ENCODE measurements at regions not wholly inside any gene's neighbourhood (a gene's known extent, or its start where the extent isn't known, plus 50 kb on each side); places are given as distances from the start of the nearest gene placed in this dataset.

DNA sequence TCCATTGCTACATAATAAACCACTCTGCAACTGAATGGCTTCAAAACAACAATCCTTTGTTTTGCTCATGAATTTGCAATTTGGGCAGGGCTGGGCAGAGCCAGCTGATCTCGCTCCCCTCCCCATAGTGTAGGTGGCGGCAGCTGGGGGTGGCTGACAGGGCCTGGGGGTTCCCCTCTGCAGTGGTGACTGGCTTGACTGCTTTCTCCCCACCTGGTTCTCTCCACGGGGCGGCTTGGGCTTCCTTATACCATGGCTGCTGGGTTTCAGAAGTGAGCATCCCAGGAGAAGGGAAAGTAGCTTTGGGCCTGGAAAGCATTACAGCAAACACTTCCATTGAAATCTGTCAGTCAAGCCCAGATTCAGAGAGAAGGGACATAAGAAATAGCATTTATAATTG is 129.7 kb upstream of the ZBTB40 start:
- TF ChIP-seq, protein P1, sequence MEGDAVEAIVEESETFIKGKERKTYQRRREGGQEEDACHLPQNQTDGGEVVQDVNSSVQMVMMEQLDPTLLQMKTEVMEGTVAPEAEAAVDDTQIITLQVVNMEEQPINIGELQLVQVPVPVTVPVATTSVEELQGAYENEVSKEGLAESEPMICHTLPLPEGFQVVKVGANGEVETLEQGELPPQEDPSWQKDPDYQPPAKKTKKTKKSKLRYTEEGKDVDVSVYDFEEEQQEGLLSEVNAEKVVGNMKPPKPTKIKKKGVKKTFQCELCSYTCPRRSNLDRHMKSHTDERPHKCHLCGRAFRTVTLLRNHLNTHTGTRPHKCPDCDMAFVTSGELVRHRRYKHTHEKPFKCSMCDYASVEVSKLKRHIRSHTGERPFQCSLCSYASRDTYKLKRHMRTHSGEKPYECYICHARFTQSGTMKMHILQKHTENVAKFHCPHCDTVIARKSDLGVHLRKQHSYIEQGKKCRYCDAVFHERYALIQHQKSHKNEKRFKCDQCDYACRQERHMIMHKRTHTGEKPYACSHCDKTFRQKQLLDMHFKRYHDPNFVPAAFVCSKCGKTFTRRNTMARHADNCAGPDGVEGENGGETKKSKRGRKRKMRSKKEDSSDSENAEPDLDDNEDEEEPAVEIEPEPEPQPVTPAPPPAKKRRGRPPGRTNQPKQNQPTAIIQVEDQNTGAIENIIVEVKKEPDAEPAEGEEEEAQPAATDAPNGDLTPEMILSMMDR (conservative IDR thresholded peaks at IDR 0.05; ENCODE audit: low read depth, low read length): no peak
- DNase-seq (ENCODE audit: low read depth): no peak

DNA sequence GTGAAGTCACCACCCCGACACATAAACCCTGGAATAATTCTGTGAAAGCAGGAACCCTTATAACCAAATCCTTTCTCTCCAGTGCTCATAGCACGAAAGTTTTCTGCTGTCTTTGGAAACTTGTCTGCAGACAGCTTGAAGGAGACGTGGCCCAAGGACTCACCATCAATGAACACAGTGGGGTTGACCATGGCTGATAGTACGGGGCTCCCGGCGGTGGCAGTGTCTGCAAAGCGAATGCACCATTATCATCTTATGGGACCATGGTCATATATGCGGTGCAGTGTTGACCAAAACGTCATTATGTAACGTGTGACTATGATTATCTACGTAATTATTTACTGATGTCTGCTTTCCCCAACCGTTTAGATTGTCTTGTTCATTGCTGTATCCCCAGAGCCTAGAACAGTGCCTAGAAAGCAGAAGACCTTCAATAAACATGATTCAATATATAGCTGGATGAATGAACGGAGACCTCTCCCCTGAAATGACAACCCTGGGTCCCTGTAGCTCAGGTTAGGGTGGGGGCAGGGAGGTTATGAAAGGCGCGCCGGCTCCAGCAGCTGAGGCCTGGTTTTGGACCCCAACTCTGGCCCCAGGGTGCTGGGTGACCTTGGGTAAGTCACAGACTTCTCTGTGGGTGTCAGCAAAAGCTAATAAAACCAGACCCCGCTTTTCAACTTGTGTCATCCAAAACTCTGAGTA is 128.4 kb upstream of the ZBTB40 start:
- H3K4me3 ChIP-seq (ENCODE audit: low read depth, low read length): no peak overlapping the region
- DNase-seq (ENCODE audit: low read depth): no peak
- TF ChIP-seq, protein P1 (conservative IDR thresholded peaks at IDR 0.05; ENCODE audit: low read depth, low read length): no peak

More for the DNA sequence above, 129.7 kb upstream of the ZBTB40 start:
- no peak overlapping the region for H3K4me3 ChIP-seq (ENCODE audit: low read depth, low read length)

DNA sequence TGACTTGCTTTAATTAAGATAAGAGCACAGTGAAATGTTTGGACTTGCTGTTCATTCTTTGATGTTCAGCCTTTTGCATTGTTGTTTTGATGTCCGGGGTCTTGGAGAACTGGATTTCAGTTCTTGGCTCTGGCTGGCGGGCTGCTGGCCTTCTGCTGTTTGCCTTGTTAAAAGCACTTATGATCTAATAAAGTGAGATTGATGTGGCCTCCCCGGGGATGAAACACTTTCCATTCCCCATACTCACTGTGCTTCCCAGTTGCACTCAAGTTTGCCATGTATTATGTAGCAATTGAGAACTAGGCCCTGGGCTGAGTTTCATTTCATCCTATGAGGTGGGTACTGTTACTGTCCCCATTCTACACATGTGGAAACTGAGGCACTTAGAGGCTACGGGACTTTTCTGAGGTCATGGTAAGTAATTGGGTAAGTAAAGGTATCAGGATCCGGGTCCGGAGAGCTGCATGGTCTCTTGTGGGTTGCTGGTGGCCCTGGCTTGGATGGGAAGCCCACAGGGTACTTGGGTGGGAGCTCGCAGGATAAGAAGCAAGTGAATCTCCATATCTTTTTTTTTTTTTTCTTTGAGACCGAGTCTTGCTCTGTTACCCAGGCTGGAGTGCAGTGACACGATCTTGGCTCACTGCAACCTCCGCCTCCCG is 127.7 kb upstream of the ZBTB40 start:
- DNase-seq (ENCODE audit: low read depth): no peak

DNA sequence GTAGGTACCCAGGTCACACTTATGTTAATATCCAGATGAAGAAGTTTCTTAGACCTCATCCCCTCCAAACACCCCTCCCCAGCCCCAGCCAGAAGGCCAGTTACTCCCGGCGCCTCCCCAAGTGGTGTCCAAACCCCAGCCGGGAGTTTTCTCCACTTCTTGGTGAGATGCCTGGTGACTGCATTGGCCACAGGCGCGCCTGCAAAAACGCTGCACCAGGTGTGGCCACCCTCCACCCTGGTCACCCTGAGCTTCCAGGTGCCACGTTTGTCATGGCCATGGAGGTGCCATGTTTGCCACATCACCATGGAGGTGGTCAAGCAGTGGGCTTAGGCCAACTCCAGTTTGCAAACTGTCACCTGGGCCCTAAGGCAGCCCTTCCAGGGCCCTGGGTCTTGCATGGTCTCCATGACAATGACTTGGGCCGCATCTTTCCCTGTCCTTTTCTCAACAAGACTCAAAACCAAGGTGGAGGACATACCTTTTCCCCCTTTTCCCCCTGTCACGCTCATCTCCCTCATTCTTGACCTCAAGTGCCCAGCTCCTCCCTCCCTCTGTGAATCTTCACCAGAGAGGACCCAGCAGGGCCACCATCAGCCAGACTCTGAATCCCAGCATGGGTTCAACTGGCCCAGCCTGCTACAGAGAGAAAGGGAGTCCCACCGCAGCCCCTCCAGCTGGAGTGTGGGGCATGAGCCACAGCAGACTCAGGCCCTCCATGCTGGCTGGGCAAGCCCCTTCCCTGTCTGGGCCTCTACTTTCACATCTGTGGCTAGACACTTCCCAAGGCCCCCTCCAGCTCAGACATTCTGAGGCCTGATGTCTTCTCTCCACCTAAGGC is 125.9 kb upstream of the ZBTB40 start:
- H3K4me3 ChIP-seq (ENCODE audit: low read depth, low read length): no peak overlapping the region
- TF ChIP-seq, protein P1 (conservative IDR thresholded peaks at IDR 0.05; ENCODE audit: low read depth, low read length): no peak
- DNase-seq (ENCODE audit: low read depth): no peak

More for the DNA sequence above, 127.7 kb upstream of the ZBTB40 start:
- TF ChIP-seq, protein P1 (conservative IDR thresholded peaks at IDR 0.05; ENCODE audit: low read depth, low read length): no peak
- no peak overlapping the region for H3K4me3 ChIP-seq (ENCODE audit: low read depth, low read length)

DNA sequence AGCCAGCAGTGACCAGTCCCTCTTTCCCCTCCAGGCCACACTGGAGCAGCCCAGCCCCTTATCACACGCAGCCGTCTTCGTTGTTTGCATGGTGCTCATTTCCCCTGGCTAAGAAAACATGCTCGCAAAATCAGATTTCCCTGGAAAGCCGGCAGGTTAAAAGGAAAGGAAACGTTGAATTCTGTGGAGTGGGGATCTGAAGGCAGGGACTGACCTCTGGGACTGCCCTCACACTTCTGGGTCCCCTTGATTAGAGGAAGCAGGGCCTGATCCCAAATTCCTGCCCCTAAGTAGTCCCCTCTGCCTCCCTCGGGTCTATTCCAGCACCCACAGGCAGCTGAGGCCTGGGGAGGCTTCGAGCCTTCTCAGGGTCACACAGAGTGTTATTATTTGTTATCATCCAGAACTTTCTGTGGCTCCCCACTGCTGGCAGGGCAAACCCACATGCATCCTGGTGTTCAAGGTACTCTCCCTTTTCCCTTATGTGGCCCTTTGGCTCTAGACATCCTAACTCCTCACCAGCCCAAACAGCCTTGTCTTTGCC is 125.2 kb upstream of the ZBTB40 start:
- no peak for DNase-seq (ENCODE audit: low read depth)
- no peak overlapping the region for H3K4me3 ChIP-seq (ENCODE audit: low read depth, low read length)
- TF ChIP-seq, protein P1 (conservative IDR thresholded peaks at IDR 0.05; ENCODE audit: low read depth, low read length): no peak

DNA sequence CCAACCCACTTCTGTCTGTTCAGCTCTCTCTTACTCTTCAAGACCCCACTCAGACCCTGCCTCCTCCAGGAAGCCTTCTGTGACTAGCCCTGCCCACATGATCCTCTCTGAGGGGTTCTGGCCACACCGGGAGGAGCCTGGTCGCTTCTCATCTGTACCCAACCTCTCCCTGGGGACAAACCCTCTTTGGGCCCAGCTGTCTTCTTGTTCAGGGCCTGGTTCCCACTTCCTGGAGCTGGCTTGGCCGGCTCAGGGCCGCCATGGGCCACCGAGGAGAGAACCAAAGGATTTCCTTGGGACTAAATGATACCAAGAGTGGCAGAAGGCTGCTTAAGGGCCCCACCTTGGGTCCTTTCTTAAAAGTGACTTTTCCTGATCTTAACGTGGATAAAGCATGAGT is 124.7 kb upstream of the ZBTB40 start:
- no peak overlapping the region for H3K4me3 ChIP-seq (ENCODE audit: low read depth, low read length)
- no peak for DNase-seq (ENCODE audit: low read depth)
- TF ChIP-seq, protein P1 (conservative IDR thresholded peaks at IDR 0.05; ENCODE audit: low read depth, low read length): no peak

All from choroid plexus epithelial cell (primary cell).